ENCODE measurements at regions not wholly inside any gene's neighbourhood (a gene's known extent, or its start where the extent isn't known, plus 50 kb on each side); places are given as distances from the start of the nearest gene placed in this dataset.
"Not testable (repeated sequence)": the region's sequence is repeated elsewhere in the genome, so short reads cannot be mapped to it uniquely, and the experiment has no call there.

DNA sequence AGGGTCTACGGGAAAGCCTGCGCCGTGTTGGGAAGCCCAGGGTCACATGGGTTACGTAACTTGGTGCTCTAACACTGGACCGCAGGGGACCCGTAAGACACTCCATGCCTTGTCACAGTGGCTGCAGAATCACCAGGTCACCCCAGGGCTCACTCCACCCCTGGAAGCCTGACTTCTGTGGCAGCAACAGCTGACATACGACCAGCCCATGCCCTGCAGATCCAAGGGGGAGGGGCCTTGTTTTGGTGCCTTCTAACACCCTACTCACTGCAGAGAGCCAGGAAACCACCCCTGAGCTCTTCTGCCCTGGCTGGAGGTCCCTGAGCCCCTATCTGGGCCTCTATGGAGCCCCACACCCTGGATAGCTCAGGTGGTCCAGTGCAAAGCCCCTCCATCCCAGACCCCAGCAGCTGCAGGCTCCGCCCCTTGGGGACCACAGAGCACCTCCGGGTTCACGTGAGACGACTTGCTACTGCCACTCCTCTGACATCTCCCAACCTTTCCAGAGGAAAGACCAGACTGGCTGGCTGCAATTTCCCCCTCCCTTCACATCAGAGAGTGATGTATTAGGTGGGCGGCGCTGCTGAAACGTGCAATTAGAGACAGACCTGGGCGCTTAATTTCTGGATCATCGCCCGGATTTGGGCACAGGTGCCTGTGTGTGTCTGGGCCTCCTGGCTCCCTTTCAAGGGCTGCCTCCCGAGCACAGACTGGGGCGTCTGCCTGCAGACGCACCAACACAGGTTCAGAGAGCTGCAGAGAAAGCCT lies 296.6 kb upstream of the SFSWAP start:
- not testable (repeated sequence) for DNase-seq (ENCODE audit: low read depth)

- no peak for DNase-seq (ENCODE audit: low read depth)
Measured at GRCh38 chr12:131415781-131416180, 295.1 kb upstream of the SFSWAP start.

GRCh38 chr12:131418121-131418520 lies 292.8 kb upstream of the SFSWAP start:
- no peak for DNase-seq (ENCODE audit: low read depth)

GRCh38 chr12:131418884-131419283 lies 292.0 kb upstream of the SFSWAP start:
- no peak for DNase-seq (ENCODE audit: low read depth)

- no peak for DNase-seq (ENCODE audit: low read depth)
Measured at GRCh38 chr12:131420867-131421447, 289.9 kb upstream of the SFSWAP start.

- no peak for DNase-seq (ENCODE audit: low read depth)
Measured at GRCh38 chr12:131421509-131422186, 289.2 kb upstream of the SFSWAP start.

GRCh38 chr12:131422187-131422520 lies 288.7 kb upstream of the SFSWAP start:
- no peak for DNase-seq (ENCODE audit: low read depth)

DNA sequence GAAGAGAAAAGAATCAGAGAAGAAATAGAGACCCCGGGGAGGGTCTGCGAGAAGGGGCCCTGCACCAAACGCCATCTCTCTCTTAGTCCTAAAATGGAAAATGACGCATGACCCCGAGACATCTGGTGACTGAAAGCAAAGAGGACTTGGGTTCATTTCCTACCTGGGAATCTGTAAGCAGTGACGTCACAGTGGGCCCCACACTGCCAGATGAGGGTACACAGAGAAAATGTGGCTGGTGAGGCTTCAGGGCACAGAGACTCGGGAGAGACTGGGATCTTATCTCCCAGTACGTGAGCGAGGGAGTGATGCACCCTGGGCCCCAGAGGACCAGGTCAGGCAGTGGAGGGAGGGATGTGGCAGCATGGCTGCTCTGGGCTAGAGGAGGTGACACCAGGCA lies 288.1 kb upstream of the SFSWAP start:
- DNase-seq (ENCODE audit: low read depth) = no peak

GRCh38 chr12:131424270-131424669 lies 286.6 kb upstream of the SFSWAP start:
- no peak for DNase-seq (ENCODE audit: low read depth)

DNA sequence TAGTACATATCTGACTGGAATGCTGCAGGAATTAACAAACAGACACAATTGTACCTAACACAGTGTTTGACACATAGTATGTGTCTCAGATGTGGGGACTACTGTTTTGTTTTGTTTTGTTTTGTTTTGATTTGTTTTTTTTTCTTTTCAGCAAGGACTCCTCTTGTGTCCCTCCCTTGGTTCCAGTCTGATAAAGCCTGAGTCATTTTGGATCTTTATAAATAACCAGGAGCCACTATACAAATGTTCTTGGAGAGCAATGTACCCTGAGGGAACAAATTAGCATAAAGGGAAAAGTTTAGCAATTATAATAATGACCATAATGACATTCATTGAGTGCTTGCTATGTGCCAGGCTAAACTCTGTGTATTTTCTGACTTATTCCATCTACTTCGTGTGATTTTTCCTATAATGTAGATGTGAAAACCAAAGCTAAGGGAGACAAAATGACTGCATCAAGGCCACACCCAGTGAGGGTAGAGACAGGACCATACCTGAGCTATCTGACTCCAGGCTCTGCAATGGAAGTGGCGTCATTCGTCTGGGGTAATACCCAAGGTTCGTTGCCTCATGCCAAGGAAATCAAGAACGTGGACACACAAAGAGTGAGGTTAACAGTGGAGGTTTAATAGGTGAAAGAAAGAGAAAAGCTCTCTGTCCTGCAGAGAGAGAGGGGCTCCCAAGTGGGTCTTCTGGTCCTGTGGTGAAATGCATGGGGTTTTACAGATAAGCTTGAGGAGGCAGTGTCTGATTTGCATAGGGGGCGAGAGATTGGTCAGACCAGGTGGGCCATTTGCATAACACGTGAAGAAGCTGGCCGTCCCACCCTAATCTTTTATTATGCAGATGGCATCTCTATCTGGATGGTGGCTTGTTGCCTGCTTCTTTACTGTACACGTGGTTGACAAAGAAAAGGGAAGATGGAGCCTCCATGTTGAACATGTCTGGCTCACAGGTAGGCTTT lies 285.5 kb upstream of the SFSWAP start:
- DNase-seq (ENCODE audit: low read depth) = no peak

- no peak for DNase-seq (ENCODE audit: low read depth)
Measured at GRCh38 chr12:131428091-131428685, 282.7 kb upstream of the SFSWAP start.

DNA sequence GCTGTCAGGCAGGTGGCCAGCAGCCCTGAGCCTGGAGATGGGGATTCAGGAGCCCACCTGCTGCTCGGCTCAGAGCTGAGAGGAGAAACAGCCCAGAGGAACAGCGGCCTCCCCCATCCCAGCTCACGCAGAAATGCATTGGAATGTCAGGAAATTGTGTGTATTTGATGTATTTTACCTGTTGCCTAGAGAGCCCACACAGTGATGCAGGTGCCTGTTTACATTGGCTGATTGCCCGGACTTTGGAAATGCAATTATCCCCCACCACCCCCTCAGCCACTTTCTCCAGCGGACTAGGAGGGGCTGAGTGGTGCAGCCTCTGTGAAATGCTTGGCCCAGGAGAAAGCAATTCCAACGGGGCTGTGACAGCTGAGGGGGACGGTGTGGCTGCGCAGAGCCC lies 281.7 kb upstream of the SFSWAP start:
- not testable (repeated sequence) for DNase-seq (ENCODE audit: low read depth)

- not testable (repeated sequence) for DNase-seq (ENCODE audit: low read depth)
Measured at GRCh38 chr12:131429697-131430096, 281.2 kb upstream of the SFSWAP start.

GRCh38 chr12:131430158-131430742 lies 280.6 kb upstream of the SFSWAP start:
- DNase-seq (ENCODE audit: low read depth) = no peak

GRCh38 chr12:131431126-131431655 lies 279.7 kb upstream of the SFSWAP start:
- not testable (repeated sequence) for DNase-seq (ENCODE audit: low read depth)

GRCh38 chr12:131432532-131433260 lies 278.2 kb upstream of the SFSWAP start:
- no peak for DNase-seq (ENCODE audit: low read depth)

DNA sequence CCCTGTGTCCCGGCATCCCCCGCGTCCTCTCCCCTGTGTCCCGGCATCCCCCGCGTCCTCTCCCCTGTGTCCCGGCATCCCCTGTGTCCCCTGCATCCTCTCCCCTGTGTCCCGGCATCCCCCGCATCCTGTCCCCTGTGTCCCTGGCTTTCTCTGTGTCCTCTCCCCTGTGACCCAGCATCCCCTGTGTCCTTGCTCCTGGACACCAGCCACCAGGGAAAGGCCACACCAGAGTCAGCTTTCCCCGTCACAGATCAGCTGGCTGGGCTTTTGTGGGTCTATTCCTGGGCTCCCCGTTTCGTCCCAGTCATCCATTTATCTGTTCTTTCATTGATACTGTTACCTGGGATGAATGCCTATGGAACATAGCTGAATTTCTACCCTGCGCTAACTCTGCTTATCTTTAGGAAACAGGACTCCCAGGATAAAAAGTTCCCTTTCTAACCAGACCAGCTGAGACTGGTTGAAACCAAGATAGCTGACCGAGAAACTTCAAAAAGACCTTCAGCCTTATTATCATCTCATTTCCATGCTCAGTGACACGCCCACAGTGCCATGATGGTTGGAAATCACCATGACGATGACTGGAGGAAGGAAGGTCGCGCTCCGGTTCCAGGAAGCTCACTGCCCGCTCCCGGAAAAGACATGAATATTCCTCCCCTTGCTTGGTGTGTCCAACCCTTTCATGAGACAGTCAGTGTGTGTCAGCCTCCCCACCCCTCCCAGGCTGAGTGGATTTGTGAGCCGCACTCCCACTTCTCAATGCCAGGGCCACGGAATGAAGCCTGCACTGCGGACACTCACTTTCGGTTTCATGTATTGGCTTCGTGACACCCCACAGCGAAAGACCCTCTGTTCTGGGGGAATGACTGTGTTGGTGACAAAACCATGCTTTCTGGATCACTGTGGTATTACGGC lies 276.4 kb upstream of the SFSWAP start:
- no peak for DNase-seq (ENCODE audit: low read depth)

GRCh38 chr12:131436922-131437705 lies 273.8 kb upstream of the SFSWAP start:
- no peak for DNase-seq (ENCODE audit: low read depth)

Data from EH (cell line).